ENCODE measurements at regions not wholly inside any gene's neighbourhood (a gene's known extent, or its start where the extent isn't known, plus 50 kb on each side); places are given as distances from the start of the nearest gene placed in this dataset.

DNA sequence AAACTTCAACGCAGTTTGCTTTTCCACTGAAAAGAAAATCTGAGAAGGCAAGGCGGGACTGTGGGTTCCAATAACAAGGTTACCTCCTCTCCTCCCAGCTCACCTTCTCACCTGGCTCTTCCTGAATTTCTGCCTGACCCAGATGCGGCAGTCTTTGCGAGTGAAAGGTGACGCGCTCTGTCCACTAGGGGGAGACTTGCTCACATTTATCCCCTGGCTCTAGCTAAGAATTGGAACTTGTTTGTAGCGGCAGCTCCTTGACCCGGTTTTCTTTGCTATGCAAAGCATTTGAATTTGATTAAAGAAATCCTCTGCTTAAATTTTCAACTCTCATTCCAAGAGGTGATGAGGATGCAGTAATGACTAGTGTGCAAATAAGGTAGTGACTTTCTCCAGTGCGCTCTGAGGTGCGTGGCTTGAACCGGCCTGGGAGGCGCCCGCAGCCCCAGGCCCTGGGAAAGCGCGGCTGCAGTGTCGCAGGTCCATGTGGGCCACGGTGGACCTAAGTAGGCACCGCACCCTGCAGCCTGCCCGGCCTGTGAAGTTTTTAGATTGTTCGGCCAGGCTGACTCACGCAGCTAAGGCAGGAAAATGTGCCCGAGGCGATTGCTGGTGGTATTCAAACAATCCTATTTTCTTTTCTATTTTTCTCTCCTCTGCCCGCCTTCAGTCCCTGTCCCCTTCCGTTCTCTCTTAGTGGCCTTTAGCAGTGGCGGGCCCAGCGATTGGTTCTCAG lies 336.9 kb upstream of the NPSR1 start:
- Histone ChIP-seq H3K4me1 (replicated peaks) (no peaks in the 10 kb centered on the region), H3K36me3 (no peaks in the 10 kb centered on the region), H3K27ac (no peak overlapping the region), H3K27me3 (replicated peaks; ENCODE audit: insufficient read depth) (no peaks in the 10 kb centered on the region), H3K9me3 (no peaks in the 10 kb centered on the region), H3K4me3 (no peak overlapping the region)
- 32% methylated on average over 27 of the region's 27 CpGs for WGBS
- intact Hi-C loops (cut with DNase I), result loop anchor here (5.0 to 10.0 kb wide), 2 partner anchors 186 to 716 kb away; partner anchors contain the start of gene DPY19L1
- TF ChIP-seq, protein P1, sequence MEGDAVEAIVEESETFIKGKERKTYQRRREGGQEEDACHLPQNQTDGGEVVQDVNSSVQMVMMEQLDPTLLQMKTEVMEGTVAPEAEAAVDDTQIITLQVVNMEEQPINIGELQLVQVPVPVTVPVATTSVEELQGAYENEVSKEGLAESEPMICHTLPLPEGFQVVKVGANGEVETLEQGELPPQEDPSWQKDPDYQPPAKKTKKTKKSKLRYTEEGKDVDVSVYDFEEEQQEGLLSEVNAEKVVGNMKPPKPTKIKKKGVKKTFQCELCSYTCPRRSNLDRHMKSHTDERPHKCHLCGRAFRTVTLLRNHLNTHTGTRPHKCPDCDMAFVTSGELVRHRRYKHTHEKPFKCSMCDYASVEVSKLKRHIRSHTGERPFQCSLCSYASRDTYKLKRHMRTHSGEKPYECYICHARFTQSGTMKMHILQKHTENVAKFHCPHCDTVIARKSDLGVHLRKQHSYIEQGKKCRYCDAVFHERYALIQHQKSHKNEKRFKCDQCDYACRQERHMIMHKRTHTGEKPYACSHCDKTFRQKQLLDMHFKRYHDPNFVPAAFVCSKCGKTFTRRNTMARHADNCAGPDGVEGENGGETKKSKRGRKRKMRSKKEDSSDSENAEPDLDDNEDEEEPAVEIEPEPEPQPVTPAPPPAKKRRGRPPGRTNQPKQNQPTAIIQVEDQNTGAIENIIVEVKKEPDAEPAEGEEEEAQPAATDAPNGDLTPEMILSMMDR (IDR thresholded peaks at IDR 0.05), result peak; percentile 69 to 76 (median 74)
- no peak for TF ChIP-seq POLR2A (IDR thresholded peaks at IDR 0.05)
- peak; percentile 16 for TF ChIP-seq POLR2AphosphoS5 (IDR thresholded peaks at IDR 0.05)
- DNase-seq (ENCODE audit: low spot score), result peak; percentile 72

DNA sequence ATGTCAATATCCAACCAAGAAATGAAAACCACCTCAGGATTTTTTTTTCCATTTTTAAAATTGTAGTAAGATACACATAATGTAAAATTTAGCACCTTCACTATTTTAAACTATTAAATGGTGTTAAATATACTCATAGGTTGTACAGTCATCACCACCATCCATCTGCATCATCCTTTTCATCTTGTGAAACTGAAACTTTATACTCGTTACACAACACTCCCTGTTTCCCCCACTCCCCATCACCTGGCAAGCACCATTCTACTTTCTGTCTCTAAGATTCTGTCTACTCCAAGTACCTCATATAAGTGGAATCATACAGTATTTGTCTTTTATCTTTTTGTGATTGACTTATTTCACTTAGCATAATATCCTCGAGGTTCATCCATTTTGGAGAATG lies 335.2 kb upstream of the NPSR1 start:
- WGBS, result 88% methylated on average over 2 of the region's 2 CpGs
- H3K9me3 ChIP-seq, result no peaks in the 10 kb centered on the region
- no peak overlapping the region for H3K4me3 ChIP-seq
- H3K4me1 ChIP-seq (replicated peaks), result no peaks in the 10 kb centered on the region
- TF ChIP-seq POLR2AphosphoS5 (IDR thresholded peaks at IDR 0.05) (no peak), POLR2A (IDR thresholded peaks at IDR 0.05) (no peak)
- TF ChIP-seq, protein P1 (IDR thresholded peaks at IDR 0.05), result no peak
- no peaks in the 10 kb centered on the region for H3K36me3 ChIP-seq
- intact Hi-C loops (cut with DNase I), result loop anchor here (5.0 to 10.0 kb wide), 2 partner anchors 188 to 714 kb away; partner anchors contain the start of gene DPY19L1
- no peak overlapping the region for H3K27ac ChIP-seq
- no peak for DNase-seq (ENCODE audit: low spot score)
- H3K27me3 ChIP-seq (replicated peaks; ENCODE audit: insufficient read depth), result no peaks in the 10 kb centered on the region

DNA sequence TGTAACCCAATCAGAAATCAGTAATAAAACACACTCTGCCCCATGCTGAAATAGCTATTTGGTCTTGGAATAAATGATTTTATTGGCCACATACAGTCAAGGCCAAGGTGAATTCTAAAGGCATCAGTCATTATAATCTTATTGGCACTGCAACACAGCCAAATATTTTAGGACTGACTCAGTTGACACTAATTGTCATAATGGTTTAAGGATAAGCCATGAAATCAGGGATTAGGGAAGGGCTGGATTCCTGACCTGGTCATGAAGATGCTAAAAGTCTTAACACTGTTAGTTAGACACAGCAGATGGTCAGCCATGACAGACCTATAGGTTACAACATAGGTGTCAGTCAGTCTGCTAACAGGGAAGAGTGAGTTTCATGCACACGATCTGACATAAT lies 330.3 kb upstream of the NPSR1 start:
- WGBS, result 80% methylated on average over 1 of the region's 1 CpG
- intact Hi-C loops (cut with DNase I), result loop anchor here (10.0 kb wide), 1 partner anchor 193 kb away; no protein-coding TSS in a partner anchor
- TF ChIP-seq, protein P1 (IDR thresholded peaks at IDR 0.05), result no peak
- TF ChIP-seq POLR2A (IDR thresholded peaks at IDR 0.05) (no peak), POLR2AphosphoS5 (IDR thresholded peaks at IDR 0.05) (no peak)
- Histone ChIP-seq H3K36me3 (no peaks in the 10 kb centered on the region), H3K27ac (no peak overlapping the region), H3K4me1 (replicated peaks) (no peaks in the 10 kb centered on the region), H3K4me3 (no peak overlapping the region), H3K9me3 (no peaks in the 10 kb centered on the region), H3K27me3 (replicated peaks; ENCODE audit: insufficient read depth) (no peaks in the 10 kb centered on the region)
- DNase-seq (ENCODE audit: low spot score), result no peak

DNA sequence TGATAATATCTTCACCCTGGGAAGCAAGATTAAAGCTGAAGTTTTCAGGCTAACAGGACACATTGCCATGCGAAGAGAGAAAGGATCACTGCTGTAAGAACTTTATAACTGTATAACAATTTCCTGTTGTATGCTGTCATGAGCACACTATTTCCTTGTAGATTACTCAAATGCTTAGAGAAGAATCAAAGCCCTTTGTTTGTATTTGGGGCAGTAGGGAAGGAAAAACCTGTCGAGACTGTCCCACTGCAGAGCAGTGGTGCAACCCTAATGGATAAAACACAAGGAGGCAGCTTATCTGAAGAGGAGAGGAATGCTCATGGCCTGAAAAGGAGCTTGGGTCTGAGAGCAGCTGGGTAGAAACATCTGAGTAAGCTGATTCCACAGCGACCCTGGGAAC lies 327.7 kb upstream of the NPSR1 start:
- Histone ChIP-seq H3K4me3 (no peak overlapping the region), H3K9me3 (no peaks in the 10 kb centered on the region), H3K27ac (no peak overlapping the region), H3K27me3 (replicated peaks; ENCODE audit: insufficient read depth) (no peaks in the 10 kb centered on the region), H3K36me3 (no peaks in the 10 kb centered on the region), H3K4me1 (replicated peaks) (no peaks in the 10 kb centered on the region)
- no peak for TF ChIP-seq POLR2A (IDR thresholded peaks at IDR 0.05)
- TF ChIP-seq POLR2AphosphoS5 (IDR thresholded peaks at IDR 0.05), result no peak
- TF ChIP-seq, protein P1 (IDR thresholded peaks at IDR 0.05), result no peak
- no peak for DNase-seq (ENCODE audit: low spot score)
- intact Hi-C loops (cut with DNase I), result no loop called here
- WGBS, result 73% methylated on average over 3 of the region's 3 CpGs

DNA sequence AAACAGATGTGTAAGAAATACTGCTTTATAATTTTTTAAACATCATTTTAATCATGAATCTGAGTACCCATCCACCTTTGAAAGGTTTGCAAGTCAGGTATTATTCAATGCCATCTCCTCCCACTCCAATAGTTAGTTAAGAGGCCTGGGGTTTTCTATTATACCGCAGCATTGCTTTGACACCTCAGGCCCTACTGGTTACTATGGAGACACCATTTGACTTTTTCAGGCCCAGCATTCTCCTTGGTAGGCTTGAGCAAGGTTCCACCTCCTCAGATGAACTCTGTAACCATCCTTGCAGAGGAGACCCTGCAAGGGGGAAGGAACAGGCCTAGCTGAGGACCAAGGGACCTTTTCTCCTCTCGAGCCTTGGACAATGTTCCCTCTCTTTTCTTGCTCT lies 326.9 kb upstream of the NPSR1 start:
- intact Hi-C loops (cut with DNase I), result no loop called here
- WGBS, result 79% methylated on average over 2 of the region's 2 CpGs

More for the DNA sequence above, 326.9 kb upstream of the NPSR1 start:
- no peak for DNase-seq (ENCODE audit: low spot score)
- Histone ChIP-seq H3K4me3 (no peak overlapping the region), H3K4me1 (replicated peaks) (no peaks in the 10 kb centered on the region), H3K9me3 (no peaks in the 10 kb centered on the region), H3K36me3 (no peaks in the 10 kb centered on the region), H3K27ac (no peak overlapping the region), H3K27me3 (replicated peaks; ENCODE audit: insufficient read depth) (no peaks in the 10 kb centered on the region)
- TF ChIP-seq POLR2AphosphoS5 (IDR thresholded peaks at IDR 0.05) (no peak), POLR2A (IDR thresholded peaks at IDR 0.05) (no peak)
- TF ChIP-seq, protein P1 (IDR thresholded peaks at IDR 0.05), result no peak

Measured in prostate gland (tissue), 2 donors.